ENCODE measurements at regions not wholly inside any gene's neighbourhood (a gene's known extent, or its start where the extent isn't known, plus 50 kb on each side); places are given as distances from the start of the nearest gene placed in this dataset.

GRCh38 chr20:10771435-10772140 is 97.8 kb upstream of the JAG1 start:
- DNase-seq = no peak

DNA sequence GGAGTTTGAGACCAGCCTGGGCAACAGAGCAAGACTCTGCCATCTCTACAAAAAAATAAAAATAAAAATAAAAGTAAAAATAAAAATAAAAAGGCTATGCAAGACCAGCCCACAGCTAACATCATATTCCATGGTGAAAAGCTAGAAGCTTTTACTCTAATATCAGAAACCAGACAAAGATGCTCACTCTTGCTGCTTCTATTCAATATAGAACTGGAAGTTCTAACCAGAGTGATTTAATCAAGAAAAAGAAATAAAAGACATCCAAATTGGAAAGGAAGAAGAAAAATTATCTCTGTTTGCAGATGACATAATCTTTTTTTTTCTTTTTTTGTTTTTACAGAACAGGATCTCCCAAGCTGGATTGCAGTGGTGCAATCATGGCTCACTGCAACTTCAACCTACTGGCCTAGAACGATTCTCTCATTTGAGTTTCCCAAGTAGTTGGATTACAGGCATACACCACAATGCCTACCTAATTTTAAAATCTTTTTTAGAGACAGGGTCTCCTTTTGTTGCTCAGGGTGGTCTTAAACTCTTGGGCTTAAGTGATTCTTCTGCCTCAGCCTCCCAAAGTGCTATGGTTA is 100.7 kb upstream of the JAG1 start:
- no peak for DNase-seq

GRCh38 chr20:10777710-10778109 is 103.9 kb upstream of the JAG1 start:
- DNase-seq = no peak

GRCh38 chr20:10779911-10780310 is 106.1 kb upstream of the JAG1 start:
- no peak for DNase-seq

DNA sequence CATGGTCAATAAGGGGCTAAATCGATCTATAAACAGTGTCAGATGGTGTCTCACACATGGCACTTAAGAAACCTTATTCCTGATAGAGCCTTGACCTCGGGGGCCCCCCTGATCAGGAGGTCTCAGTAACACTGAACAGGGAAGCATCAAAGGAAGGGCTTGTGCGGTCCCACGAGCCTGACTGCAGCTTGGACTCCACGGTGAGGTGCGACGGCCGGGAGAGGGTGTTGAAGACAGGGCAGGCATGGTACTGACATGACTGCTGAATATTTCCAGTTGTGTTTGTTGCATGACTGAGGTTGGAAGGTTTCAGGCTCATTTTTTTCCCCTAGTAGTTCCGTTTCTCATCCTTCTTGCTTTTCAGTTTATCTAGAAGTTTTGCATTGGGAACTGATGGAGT is 107.1 kb upstream of the JAG1 start:
- DNase-seq = no peak

GRCh38 chr20:10781526-10781925 is 107.7 kb upstream of the JAG1 start:
- DNase-seq = peak in 1 of 2 experiments; percentile 3

GRCh38 chr20:10783707-10784553 is 110.1 kb upstream of the JAG1 start:
- no peak for DNase-seq

GRCh38 chr20:10784554-10785183 is 110.9 kb upstream of the JAG1 start:
- DNase-seq = no peak

DNA sequence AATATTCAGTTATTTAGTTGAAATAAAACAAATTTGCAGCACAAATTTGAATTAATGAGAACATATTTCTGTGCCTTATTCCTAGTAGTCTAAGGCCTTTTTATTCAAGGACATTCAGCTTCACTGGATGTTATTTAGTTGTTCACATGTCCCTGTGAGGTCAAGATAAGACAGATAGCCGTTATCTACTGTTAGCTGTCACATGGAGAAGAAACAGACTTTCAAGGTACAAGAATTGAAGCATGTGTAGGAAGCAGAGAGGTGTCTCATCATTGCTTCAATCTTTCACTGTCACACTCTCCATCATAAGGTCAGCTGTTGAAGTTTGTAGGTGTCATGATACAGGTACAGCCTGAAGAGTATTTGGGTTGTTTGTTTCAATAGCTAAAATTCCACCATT is 112.9 kb upstream of the JAG1 start:
- no peak for DNase-seq

GRCh38 chr20:10788055-10788454 is 114.3 kb upstream of the JAG1 start:
- no peak for DNase-seq

DNA sequence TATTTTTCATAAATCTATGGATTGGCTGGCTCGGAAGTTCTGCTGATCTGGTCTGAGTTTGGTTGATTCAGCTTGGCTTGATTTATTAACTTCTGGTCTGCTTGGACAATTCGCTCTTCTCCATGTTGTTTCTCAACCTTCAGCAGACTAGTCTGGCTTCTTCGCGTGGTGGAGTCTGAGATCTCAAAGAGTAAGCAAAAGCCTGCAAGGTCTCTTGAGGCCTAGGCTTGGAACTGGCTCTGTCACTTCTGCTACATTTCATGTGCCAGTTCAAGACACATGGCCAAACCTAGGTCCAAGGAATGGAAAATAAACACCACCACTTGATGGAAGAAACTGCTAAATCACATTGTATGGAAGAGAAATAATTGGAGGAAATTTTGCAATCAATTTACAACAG is 115.1 kb upstream of the JAG1 start:
- DNase-seq = no peak

DNA sequence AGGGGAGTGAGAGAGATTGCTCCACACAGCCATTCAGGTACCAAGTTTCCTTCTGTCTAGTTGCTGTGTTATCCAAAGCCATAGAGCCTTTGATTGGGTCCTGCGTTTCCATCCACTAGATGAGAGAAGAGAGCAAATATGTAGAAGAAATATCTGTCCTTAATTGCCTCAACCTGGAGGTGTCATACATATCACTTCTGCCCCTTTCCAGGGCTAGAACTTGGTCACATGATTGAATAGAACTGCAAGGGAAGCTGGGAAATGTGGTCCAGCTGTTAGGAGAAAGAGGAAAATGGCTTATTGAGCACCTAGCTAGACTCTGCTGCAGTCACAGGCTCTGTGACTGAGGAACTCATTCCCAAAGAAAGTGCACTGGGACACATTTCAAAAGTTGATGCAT is 115.6 kb upstream of the JAG1 start:
- no peak for DNase-seq

- DNase-seq = no peak
Observed at GRCh38 chr20:10790013-10790412, 116.2 kb upstream of the JAG1 start.

- DNase-seq = no peak
Observed at GRCh38 chr20:10792291-10792690, 118.5 kb upstream of the JAG1 start.

DNA sequence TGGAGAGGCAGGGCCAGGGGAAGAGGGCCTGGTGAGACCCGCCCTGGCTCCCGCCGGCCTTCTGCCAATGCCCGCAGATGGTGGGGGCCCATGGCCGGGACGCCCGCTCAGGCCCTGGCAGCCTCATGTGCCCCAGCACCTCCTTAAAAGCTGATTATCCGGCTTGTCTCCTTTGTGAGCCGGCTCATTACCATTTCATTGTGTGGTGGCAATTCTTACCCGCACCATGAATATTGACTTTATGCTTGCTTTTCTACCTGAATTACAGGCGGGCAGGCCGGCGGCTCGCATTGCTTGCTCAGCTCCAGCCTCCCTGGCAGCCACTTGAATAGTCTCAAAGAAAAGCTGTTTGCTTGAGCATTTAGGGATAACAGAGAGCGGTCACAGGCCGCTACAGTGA is 120.0 kb upstream of the JAG1 start:
- DNase-seq = no peak

DNA sequence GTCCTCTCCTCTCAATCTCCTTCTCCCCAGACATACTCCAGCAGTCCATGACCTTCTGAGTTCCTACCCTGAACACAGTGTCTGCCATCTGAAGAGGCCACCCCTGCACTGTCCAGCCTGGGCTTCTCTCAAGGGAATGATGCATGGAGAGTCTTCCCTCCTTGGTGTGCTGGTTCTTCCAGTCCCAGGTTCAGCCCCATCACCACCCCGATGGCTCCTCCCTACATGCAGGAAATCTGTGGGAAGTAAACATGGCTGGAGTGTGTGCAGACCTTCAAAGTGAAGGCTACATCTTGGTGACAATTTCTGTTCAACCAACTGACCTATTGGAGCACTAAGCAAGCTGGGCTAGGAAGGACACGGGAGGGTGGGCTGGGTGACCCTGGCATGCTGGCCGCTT is 121.0 kb upstream of the JAG1 start:
- no peak for DNase-seq

GRCh38 chr20:10795286-10796026 is 121.7 kb upstream of the JAG1 start:
- DNase-seq = no peak

DNA sequence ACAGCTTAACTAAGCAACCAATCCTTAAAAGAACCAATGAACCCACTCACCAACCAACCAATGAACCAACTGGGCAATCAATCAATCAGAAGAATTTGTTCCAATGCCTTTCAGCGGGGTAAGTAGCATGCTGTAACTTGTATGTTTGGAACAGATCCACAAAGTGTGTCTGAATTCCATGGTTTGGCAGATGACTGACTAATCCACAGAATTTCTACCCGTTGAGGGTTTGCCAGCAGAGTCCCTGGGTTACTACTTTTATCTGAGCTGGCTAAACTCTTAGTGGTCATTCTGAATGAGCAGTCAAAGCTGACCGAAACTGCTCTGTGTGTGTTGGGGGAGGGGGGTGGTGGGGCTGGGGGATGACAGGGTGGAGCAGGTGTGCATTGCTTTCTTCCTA is 125.0 kb upstream of the JAG1 start:
- DNase-seq = no peak

GRCh38 chr20:10799735-10800134 is 125.9 kb upstream of the JAG1 start:
- DNase-seq = no peak

DNA sequence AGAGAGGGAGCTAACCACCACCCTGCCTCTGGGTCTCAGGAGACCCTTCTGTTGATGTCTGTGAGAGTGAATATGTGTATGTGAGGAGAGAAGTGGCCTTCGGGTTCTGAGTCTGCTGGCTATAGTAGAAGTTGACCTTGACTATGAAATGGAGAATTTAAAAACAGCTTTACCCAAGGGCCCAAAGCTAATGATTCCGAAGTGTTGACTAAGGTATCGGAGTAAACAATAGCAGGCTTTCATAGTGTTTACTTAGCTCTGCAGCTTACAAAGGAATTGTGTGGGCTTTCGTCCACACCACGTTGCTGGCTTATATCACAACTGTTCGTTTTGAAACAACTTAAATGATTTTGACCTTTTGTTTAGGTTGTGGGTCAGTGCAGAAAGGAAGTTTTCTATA is 126.5 kb upstream of the JAG1 start:
- DNase-seq = no peak

DNA sequence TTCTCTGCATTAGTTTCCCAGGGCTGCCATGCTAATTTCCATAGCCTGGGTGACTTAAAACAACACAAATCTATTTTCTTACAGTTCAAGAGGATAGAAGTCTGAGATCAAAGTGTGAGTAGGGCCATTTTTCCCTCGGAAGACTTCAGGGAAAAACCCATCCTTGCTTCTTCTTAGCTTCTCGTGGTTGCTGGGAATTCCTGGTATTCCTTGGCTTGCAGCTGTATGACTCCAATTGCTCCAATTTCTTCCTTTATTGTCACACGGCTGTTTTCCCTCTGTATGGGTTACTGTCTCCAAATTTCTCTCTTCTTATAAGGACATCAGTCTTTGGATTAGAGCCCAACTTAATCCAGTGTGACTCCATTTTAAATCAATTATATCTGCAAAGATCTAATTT is 128.4 kb upstream of the JAG1 start:
- no peak for DNase-seq

- DNase-seq = no peak
Observed at GRCh38 chr20:10805764-10806163, 132.0 kb upstream of the JAG1 start.

- DNase-seq = no peak
Observed at GRCh38 chr20:10806539-10806938, 132.7 kb upstream of the JAG1 start.
